ENCODE measurements at regions not wholly inside any gene's neighbourhood (a gene's known extent, or its start where the extent isn't known, plus 50 kb on each side); places are given as distances from the start of the nearest gene placed in this dataset.

GRCh38 chr17:73783945-73784603 lies 139.8 kb upstream of the SDK2 start:
- no peak overlapping the region for H3K27ac ChIP-seq (ENCODE audit: low read depth, low read length)
- CTCF ChIA-PET = interaction anchor here (1.4 to 1.7 kb wide), 2 partner anchors 134 to 137 kb away, joined by 3 to 4 read pairs; no protein-coding TSS in a partner anchor
- ATAC-seq = no peak
- H3K9me3 ChIP-seq (ENCODE audit: control insufficient read depth in 1 of 2, insufficient read depth in 1 of 2, low read depth in 1 of 2, low read length in 2 of 2) = no peaks in the 10 kb centered on the region
- H3K79me2 ChIP-seq (ENCODE audit: insufficient read depth, low read length) = no peaks in the 10 kb centered on the region
- peaks cover 72% of the 10 kb centered on the region; the same call in 1 of the 2 replicates for H3K27me3 ChIP-seq (ENCODE audit: insufficient read depth, low read length)
- POLR2A ChIA-PET = no interaction called here
- RAD21 ChIA-PET (ENCODE audit: low non-redundant PET in 1 of 2, low total read pairs in 2 of 2, uncharacterized antibody in 2 of 2, unreplicated experiment in 2 of 2) = no interaction called here
- H3K4me3 ChIP-seq (replicated peaks in 1 of 2; ENCODE audit: low read depth in 1 of 2, low read length in 2 of 2) = no peak overlapping the region
- no peaks in the 10 kb centered on the region for H4K20me1 ChIP-seq (ENCODE audit: insufficient read depth)
- BruUV-seq (replicated peaks) = no TSS peak
- no peak overlapping the region for H2AFZ ChIP-seq (ENCODE audit: low read depth, low read length, poor library complexity, severe bottlenecking)
- no peak overlapping the region for H3K9ac ChIP-seq (ENCODE audit: low read length)
- no peak for DNase-seq (ENCODE audit: low read depth, low spot score)
- no peaks in the 10 kb centered on the region for H3K36me3 ChIP-seq (ENCODE audit: control insufficient read depth in 1 of 2, insufficient read depth in 2 of 2, low read length in 2 of 2)
- H3K9me2 ChIP-seq (ENCODE audit: insufficient read depth) = no peaks in the 10 kb centered on the region
- H3K4me2 ChIP-seq (ENCODE audit: low read length) = no peak overlapping the region
- intact Hi-C loops (cut with micrococcal nuclease) = loop anchor here (1.0 to 10.0 kb wide), 4 partner anchors 127 to 529 kb away; no protein-coding TSS in a partner anchor
- TF ChIP-seq SIN3A (IDR thresholded peaks at IDR 0.05; ENCODE audit: low read depth) (no peak), CEBPB (IDR thresholded peaks at IDR 0.05; ENCODE audit: low read depth) (no peak), SP1 (IDR thresholded peaks at IDR 0.05; ENCODE audit: low read depth) (no peak), CBX3 (IDR thresholded peaks at IDR 0.05; ENCODE audit: low read depth) (no peak), CTCF (IDR thresholded peaks at IDR 0.05 in 2 of 3, conservative IDR thresholded peaks at IDR 0.05 in 1 of 3; ENCODE audit: borderline replicate concordance in 1 of 3, insufficient read depth in 1 of 3, low read depth in 2 of 3, low read length in 2 of 3) (no peak)
- H3K4me1 ChIP-seq (ENCODE audit: control insufficient read depth in 1 of 2, insufficient read depth in 2 of 2, low read length in 2 of 2) = peaks cover 0 to 8% of the 10 kb centered on the region in 2 experiments; a peak in 2 of 4 replicates

GRCh38 chr17:73785496-73785895 lies 141.3 kb upstream of the SDK2 start:
- ATAC-seq (no peak), DNase-seq (ENCODE audit: low read depth, low spot score) (no peak)
- Histone ChIP-seq H3K9me3 (ENCODE audit: control insufficient read depth in 1 of 2, insufficient read depth in 1 of 2, low read depth in 1 of 2, low read length in 2 of 2) (no peaks in the 10 kb centered on the region), H3K4me3 (replicated peaks in 1 of 2; ENCODE audit: low read depth in 1 of 2, low read length in 2 of 2) (no peak overlapping the region), H3K9me2 (ENCODE audit: insufficient read depth) (no peaks in the 10 kb centered on the region), H3K9ac (ENCODE audit: low read length) (no peak overlapping the region), H3K36me3 (ENCODE audit: control insufficient read depth in 1 of 2, insufficient read depth in 2 of 2, low read length in 2 of 2) (no peaks in the 10 kb centered on the region), H3K27me3 (ENCODE audit: insufficient read depth, low read length) (peaks cover 77% of the 10 kb centered on the region), H2AFZ (ENCODE audit: low read depth, low read length, poor library complexity, severe bottlenecking) (no peak overlapping the region), H3K27ac (ENCODE audit: low read depth, low read length) (no peak overlapping the region), H3K4me2 (ENCODE audit: low read length) (no peak overlapping the region), H3K4me1 (ENCODE audit: control insufficient read depth in 1 of 2, insufficient read depth in 2 of 2, low read length in 2 of 2) (peaks cover 0 to 8% of the 10 kb centered on the region in 2 experiments; a peak in 2 of 4 replicates), H3K79me2 (ENCODE audit: insufficient read depth, low read length) (no peaks in the 10 kb centered on the region), H4K20me1 (ENCODE audit: insufficient read depth) (no peaks in the 10 kb centered on the region)
- ChIA-PET POLR2A (no interaction called here), CTCF (no interaction called here), RAD21 (ENCODE audit: low non-redundant PET in 1 of 2, low total read pairs in 2 of 2, uncharacterized antibody in 2 of 2, unreplicated experiment in 2 of 2) (no interaction called here)
- intact Hi-C loops (cut with micrococcal nuclease) = loop anchor here (10.0 kb wide), 1 partner anchor 531 kb away; no protein-coding TSS in a partner anchor
- no TSS peak for BruUV-seq (replicated peaks)
- TF ChIP-seq ATF3 (IDR thresholded peaks at IDR 0.05) = no peak
- no peak for TF ChIP-seq ELF1 (IDR thresholded peaks at IDR 0.05; ENCODE audit: borderline replicate concordance, low read depth)
- no peak for TF ChIP-seq YY1 (IDR thresholded peaks at IDR 0.05; ENCODE audit: extremely low read depth, insufficient replicate concordance, low read depth, low read length)
- TF ChIP-seq EZH2phosphoT487 (IDR thresholded peaks at IDR 0.05; ENCODE audit: borderline replicate concordance) = no peak
- no peak for TF ChIP-seq POLR2A (IDR thresholded peaks at IDR 0.05; ENCODE audit: borderline replicate concordance, extremely low read depth, insufficient read depth, insufficient read length)
- TF ChIP-seq CBX3 (IDR thresholded peaks at IDR 0.05; ENCODE audit: low read depth) = no peak

Measured in HCT116 (cell line).